RWPE1 (cell line): ENCODE measurements at regions not wholly inside any gene's neighbourhood (a gene's known extent, or its start where the extent isn't known, plus 50 kb on each side); places are given as distances from the start of the nearest gene placed in this dataset.

Experiments
- CTCF ChIA-PET: fragments of 350-600 bp; sonication (Branson Sonifier 250); formaldehyde crosslinking; extraction: SDS; loops from one replicate; lab custom pipeline; 2021; lab: Yijun Ruan, JAX
- POLR2A ChIA-PET: fragments of 400-600 bp; formaldehyde crosslinking; extraction: SDS; loops from one replicate; lab custom pipeline; 2020; ENCODE audit warnings: antibody characterized with exemption; ENCODE audit not compliant: low non-redundant PET; lab: Yijun Ruan, JAX
- DNase-seq: peaks from one replicate; pipeline ENCODE4 v3.0.0; 2012; ENCODE audit warnings: low spot score
- H3K27ac ChIP-seq: fragments of 450-650 bp; 2 replicates; pipeline ENCODE4 v1.5.1; 2017
- TF ChIP-seq, protein P1 (sequence below): fragments of 450-650 bp; conservative IDR thresholded peaks from 2 replicates; pipeline ENCODE4 v1.5.1; 2017; ENCODE audit warnings: low read depth, mild to moderate bottlenecking

- ChIA-PET CTCF (no interaction called here), POLR2A (no interaction called here)
- DNase-seq = no peak
- TF ChIP-seq, protein P1, sequence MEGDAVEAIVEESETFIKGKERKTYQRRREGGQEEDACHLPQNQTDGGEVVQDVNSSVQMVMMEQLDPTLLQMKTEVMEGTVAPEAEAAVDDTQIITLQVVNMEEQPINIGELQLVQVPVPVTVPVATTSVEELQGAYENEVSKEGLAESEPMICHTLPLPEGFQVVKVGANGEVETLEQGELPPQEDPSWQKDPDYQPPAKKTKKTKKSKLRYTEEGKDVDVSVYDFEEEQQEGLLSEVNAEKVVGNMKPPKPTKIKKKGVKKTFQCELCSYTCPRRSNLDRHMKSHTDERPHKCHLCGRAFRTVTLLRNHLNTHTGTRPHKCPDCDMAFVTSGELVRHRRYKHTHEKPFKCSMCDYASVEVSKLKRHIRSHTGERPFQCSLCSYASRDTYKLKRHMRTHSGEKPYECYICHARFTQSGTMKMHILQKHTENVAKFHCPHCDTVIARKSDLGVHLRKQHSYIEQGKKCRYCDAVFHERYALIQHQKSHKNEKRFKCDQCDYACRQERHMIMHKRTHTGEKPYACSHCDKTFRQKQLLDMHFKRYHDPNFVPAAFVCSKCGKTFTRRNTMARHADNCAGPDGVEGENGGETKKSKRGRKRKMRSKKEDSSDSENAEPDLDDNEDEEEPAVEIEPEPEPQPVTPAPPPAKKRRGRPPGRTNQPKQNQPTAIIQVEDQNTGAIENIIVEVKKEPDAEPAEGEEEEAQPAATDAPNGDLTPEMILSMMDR = no peak
- no peak overlapping the region for H3K27ac ChIP-seq
Measured at GRCh38 chr15:25175789-25176615, 221.2 kb downstream of the SNRPN start.

DNA sequence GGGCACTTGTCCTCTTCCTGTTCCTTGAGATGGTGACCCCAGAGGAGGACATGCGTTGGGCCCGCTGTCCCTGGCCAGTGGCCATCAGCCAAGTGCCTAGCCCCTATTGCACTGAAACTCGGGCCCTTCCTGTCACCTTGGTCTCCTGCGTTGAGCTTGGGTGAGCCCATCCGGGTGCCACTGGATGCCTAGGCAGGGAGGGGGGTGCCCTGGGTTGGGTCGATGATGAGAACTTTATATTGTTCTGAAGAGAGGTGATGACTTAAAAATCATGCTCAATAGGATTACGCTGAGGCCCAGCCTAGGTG is 221.8 kb downstream of the SNRPN start:
- H3K27ac ChIP-seq = no peak overlapping the region
- no peak for DNase-seq
- CTCF ChIA-PET = no interaction called here
- POLR2A ChIA-PET = no interaction called here
- TF ChIP-seq, protein P1 = no peak

- H3K27ac ChIP-seq = no peak overlapping the region
- POLR2A ChIA-PET = no interaction called here
- CTCF ChIA-PET = no interaction called here
- DNase-seq = no peak
- TF ChIP-seq, protein P1 = no peak
Measured at GRCh38 chr15:25176991-25177954, 222.5 kb downstream of the SNRPN start.

- no peak for DNase-seq
Measured at GRCh38 chr15:25177955-25178801, 223.4 kb downstream of the SNRPN start.

DNA sequence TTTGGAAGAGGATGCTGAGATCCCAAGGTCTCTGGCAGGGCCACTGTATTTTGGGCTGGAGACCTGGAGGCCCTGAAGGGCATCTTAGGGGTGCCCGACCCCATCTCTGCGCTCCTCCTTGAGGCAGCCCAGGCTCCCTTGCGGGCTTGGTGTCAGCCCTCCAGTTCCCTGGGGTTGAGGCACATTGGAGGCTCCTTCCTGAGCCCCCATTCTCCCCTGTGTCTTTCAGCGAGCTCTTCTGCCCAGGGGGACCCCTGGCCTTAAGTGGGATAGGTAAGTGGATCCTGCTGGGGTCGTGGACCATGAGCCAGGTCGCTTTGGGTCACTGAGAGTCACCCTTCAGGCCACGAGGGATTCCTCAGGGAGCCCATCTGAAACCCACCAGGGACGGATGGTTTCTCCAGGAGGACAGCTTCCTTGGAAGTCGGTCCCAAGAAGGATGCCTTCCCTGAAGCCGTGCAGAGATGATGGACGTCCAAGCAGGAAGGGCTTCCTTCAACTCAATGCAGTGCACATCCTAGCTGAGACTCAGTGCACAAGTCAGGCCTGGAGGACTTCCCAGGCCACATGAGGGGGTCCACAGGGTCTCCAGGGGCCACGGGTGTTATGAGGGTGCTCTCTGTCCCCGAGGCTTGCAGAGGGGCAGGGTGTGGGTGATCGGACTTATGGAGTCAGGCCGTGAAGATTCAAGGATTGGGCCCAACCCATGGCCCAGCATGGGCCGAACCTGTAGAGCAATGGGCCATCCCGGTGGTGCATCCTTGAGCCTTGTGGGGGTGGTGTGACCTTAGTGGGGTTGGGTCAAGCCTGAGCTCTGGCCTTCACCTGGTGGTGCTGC is 224.3 kb downstream of the SNRPN start:
- TF ChIP-seq, protein P1 = no peak
- ChIA-PET POLR2A (no interaction called here), CTCF (no interaction called here)

More at GRCh38 chr15:25177955-25178801, 223.4 kb downstream of the SNRPN start:
- H3K27ac ChIP-seq = no peak overlapping the region
- POLR2A ChIA-PET = no interaction called here
- TF ChIP-seq, protein P1 = no peak
- CTCF ChIA-PET = no interaction called here

More for the DNA sequence above, 224.3 kb downstream of the SNRPN start:
- no peak overlapping the region for H3K27ac ChIP-seq
- no peak for DNase-seq
